Mucosa of descending colon (tissue), 3 donors: ENCODE measurements at regions not wholly inside any gene's neighbourhood (a gene's known extent, or its start where the extent isn't known, plus 50 kb on each side); places are given as distances from the start of the nearest gene placed in this dataset.

ENCODE experiments used
- ATAC-seq: fragments of 200-7000 bp; cut with Tn5 transposase; one replicate; pipeline ENCODE4 v1.9.1; 2020; ENCODE audit warnings: mild to moderate bottlenecking, moderate library complexity
- DNase-seq, 3 donors: peaks; one replicate each; pipeline ENCODE4 v3.0.0-alpha.2; 2020
- H3K36me3 ChIP-seq: fragments of 200-600 bp; one replicate; pipeline ENCODE4 v1.8.0; 2021; ENCODE audit warnings: low read depth, mild to moderate bottlenecking
- H3K4me1 ChIP-seq: fragments of 200-600 bp; one replicate; pipeline ENCODE4 v1.8.0; 2021; ENCODE audit warnings: low read depth, mild to moderate bottlenecking
- H3K4me3 ChIP-seq: fragments of 200-600 bp; one replicate; pipeline ENCODE4 v1.8.0; 2021; ENCODE audit warnings: mild to moderate bottlenecking
- H3K9me3 ChIP-seq: fragments of 200-600 bp; one replicate; pipeline ENCODE4 v1.8.0; 2021; ENCODE audit warnings: mild to moderate bottlenecking
- intact Hi-C, 2 donors: fragments of 100-400 bp; cut with DNase I in 1 of 2; cut with micrococcal nuclease in 1 of 2; formaldehyde crosslinking; loops; one replicate each; pipeline versions ENCODE4 v1.11.0 to v1.11.1; 2022; cut with DNase I, micrococcal nuclease
- TF ChIP-seq, protein P1 (sequence below): fragments of 200-600 bp; IDR thresholded peaks from one replicate; pipeline ENCODE4 v1.8.0; 2022; ENCODE audit warnings: antibody characterized with exemption, mild to moderate bottlenecking
- donor health status: DM: no; HTN: no; CAD: no; lungs with moderate emphysema.
- donor health status: DM: no; HTN: no; CAD: no.
- donor health status: DM: no; HTN: yes; CAD: no.

DNA sequence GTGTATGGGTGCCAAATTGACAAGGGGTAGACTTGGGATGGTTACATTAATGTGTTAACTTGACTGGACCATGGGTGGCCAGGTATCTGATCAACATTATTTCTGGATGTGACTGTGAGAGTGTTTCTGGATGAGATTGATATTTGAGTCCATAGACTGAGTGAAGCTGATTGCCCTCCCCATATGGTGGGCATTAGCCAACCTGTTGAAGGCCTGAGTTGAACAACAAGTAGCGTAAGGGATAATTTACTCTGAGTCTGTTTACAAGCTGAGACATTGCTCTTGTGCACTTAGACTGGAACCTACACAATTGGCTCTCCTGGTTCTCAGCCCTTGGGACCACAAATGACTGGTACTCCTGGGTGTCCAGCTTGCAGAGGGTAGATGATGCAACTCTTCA, 240.1 kb downstream of the ASXL3 start:
- intact Hi-C loops = no loop called here
- H3K36me3 ChIP-seq = no peaks in the 10 kb centered on the region
- H3K4me1 ChIP-seq = peaks cover 5% of the 10 kb centered on the region
- no peak for ATAC-seq
- no peaks in the 10 kb centered on the region for H3K9me3 ChIP-seq
- no peak for DNase-seq
- no peak overlapping the region for H3K4me3 ChIP-seq
- TF ChIP-seq, protein P1, sequence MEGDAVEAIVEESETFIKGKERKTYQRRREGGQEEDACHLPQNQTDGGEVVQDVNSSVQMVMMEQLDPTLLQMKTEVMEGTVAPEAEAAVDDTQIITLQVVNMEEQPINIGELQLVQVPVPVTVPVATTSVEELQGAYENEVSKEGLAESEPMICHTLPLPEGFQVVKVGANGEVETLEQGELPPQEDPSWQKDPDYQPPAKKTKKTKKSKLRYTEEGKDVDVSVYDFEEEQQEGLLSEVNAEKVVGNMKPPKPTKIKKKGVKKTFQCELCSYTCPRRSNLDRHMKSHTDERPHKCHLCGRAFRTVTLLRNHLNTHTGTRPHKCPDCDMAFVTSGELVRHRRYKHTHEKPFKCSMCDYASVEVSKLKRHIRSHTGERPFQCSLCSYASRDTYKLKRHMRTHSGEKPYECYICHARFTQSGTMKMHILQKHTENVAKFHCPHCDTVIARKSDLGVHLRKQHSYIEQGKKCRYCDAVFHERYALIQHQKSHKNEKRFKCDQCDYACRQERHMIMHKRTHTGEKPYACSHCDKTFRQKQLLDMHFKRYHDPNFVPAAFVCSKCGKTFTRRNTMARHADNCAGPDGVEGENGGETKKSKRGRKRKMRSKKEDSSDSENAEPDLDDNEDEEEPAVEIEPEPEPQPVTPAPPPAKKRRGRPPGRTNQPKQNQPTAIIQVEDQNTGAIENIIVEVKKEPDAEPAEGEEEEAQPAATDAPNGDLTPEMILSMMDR = no peak

DNA sequence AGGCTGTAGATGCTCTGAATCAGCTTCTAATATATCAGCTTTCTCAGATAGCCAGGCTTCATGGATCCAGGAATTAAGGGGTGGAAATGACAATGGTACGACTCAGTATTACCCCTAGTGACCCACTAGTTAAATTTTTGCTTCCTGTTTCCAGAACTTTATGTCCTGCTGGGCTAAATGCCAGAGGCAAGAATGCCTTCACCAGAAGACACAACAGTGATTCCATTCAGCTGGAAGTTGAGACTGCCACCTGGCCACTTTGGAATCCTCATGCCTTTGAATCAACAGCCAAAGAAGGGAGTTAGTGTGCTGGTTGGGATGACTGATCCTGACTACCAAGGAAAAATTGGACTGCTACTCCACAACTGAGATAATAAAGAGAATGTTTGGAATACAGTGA, 239.1 kb downstream of the ASXL3 start:
- H3K36me3 ChIP-seq = no peaks in the 10 kb centered on the region
- DNase-seq = no peak
- intact Hi-C loops = no loop called here
- no peaks in the 10 kb centered on the region for H3K9me3 ChIP-seq
- no peak for ATAC-seq
- no peak overlapping the region for H3K4me3 ChIP-seq
- TF ChIP-seq, protein P1 = no peak
- H3K4me1 ChIP-seq = peaks cover 5% of the 10 kb centered on the region

DNA sequence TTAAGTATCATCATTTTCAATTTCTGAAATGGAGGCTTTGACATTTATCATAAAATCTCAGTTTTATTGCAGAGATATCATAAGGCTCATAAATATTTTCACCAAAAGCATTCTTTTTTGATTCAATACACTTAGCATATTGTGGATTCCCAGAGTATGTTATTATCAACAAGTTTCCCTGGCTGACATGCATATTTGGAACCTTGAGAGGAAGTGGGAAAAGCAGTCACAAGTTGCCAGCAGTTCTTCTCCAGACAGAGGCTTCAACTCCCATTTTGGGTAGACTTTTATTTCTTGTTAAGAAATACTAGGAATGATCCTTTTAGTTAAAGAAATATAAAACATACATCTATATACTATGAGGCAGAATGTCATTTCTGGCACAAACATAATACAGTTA, 236.5 kb downstream of the ASXL3 start:
- Histone ChIP-seq H3K9me3 (no peaks in the 10 kb centered on the region), H3K4me3 (no peak overlapping the region), H3K4me1 (no peaks in the 10 kb centered on the region), H3K36me3 (no peaks in the 10 kb centered on the region)
- DNase-seq (no peak), ATAC-seq (no peak)
- intact Hi-C loops = no loop called here
- TF ChIP-seq, protein P1 = no peak

DNA sequence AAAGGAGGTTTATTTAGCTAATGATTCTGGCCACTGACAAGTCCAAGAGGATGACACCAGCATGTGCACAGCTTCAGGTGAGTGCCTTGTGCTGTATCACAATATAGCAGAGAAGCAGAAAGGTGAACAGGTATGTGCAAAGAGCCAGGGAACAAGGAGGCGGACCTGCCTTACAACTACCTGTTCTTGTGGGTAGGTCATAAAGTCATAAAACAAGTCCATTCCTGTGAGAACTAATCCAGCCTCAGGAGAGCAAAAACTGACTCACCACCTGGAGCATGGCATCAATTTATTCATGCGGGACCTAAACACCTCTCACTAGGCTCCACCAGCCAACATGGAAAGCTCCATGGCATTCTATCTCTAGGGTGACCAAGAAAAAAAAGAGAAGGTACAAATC, 234.2 kb downstream of the ASXL3 start:
- peak in 2 of 3 donors; percentile 37 to 66 for DNase-seq

DNA sequence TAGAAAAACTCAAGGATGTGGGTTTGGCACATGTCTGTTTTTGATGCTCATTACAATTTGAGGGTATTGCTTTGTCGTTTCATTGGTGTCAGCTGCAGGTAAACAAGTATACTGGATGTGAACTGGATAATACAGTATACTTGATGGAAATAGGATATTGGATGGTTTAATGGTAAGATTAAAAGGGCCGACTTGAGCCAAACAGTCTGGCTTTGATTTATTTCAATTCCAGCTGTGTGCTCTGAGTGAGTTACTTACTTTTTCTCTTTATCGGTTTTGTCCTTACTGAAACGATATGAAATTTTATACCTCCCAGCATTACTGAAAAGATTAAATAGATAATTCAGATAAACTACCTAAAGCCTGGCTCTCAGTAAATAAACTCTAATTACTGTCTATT, 227.6 kb downstream of the ASXL3 start:
- Histone ChIP-seq H3K4me1 (peaks cover 4% of the 10 kb centered on the region), H3K9me3 (no peaks in the 10 kb centered on the region), H3K36me3 (no peaks in the 10 kb centered on the region), H3K4me3 (no peak overlapping the region)
- intact Hi-C loops = no loop called here
- TF ChIP-seq, protein P1 = no peak
- ATAC-seq (no peak), DNase-seq (no peak)

More for the DNA sequence above, 234.2 kb downstream of the ASXL3 start:
- Histone ChIP-seq H3K9me3 (no peaks in the 10 kb centered on the region), H3K4me1 (no peaks in the 10 kb centered on the region), H3K36me3 (no peaks in the 10 kb centered on the region), H3K4me3 (no peak overlapping the region)
- intact Hi-C loops = no loop called here
- TF ChIP-seq, protein P1 = no peak
- ATAC-seq = peak; percentile 100

DNA sequence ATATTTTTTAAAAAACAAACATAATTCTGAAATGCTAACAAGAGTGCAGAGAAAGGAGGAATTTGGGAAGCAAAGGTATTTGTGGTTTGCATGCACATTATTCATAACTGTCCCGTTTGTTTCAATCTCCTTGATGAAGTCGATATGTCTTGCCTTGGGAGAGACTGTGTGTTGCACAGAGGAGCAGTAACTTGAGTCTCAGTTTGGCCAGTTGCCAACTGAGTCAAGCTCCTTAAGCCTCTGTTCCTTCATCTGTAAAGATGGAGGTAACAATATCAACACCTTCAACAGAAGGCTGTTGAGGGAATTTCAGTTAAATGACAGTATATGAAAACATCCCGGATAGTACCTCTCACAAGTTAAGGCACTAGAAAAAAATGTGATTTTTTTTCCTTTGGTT, 226.2 kb downstream of the ASXL3 start:
- ATAC-seq = no peak
- H3K4me1 ChIP-seq = peaks cover 4% of the 10 kb centered on the region
- intact Hi-C loops = no loop called here
- TF ChIP-seq, protein P1 = no peak
- no peaks in the 10 kb centered on the region for H3K9me3 ChIP-seq
- H3K4me3 ChIP-seq = no peak overlapping the region
- DNase-seq = peak in 1 of 3 donors; percentile 19
- no peaks in the 10 kb centered on the region for H3K36me3 ChIP-seq
